ENCODE measurements at regions not wholly inside any gene's neighbourhood (a gene's known extent, or its start where the extent isn't known, plus 50 kb on each side); places are given as distances from the start of the nearest gene placed in this dataset. TPM values are rescaled to one million over a fixed set of nuclear protein-coding genes. Genes with fewer than 3 reads are reported as not detected.

DNA sequence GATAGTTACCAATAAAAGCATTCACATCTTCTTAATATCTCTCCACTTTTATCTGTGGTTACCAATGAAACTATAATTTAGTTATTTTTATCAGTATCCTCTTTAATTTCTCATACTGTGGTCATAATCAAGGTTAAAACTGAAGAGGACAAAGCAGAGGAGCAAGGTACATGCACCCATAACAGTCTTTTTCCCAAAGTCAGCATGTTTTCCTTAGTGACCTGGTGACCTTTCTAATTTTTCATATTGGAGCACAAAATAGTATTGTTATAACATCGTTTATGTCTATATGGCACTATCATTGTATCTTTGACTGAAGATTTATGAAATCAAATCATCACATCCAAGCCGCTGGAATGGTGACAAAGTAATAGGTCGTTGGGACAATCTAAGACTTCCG, 51.5 kb upstream of the CHORDC1 start:
- H3K4me3 ChIP-seq (ENCODE audit: low read depth, low read length) = no peak overlapping the region
- Mint-ChIP-seq H3K9me3 (ENCODE audit: unreplicated experiment) (no peaks in the 10 kb centered on the region), H3K36me3 (ENCODE audit: insufficient read depth, unreplicated experiment) (no peaks in the 10 kb centered on the region), H3K27ac (ENCODE audit: unreplicated experiment) (no peak overlapping the region), H3K27me3 (ENCODE audit: insufficient read depth, unreplicated experiment) (peaks cover 4% of the 10 kb centered on the region), H3K4me1 (ENCODE audit: low read depth, unreplicated experiment) (no peaks in the 10 kb centered on the region), H3K4me3 (ENCODE audit: unreplicated experiment) (no peak overlapping the region)
- no peaks in the 10 kb centered on the region for H3K9me3 ChIP-seq
- intact Hi-C loops (cut with micrococcal nuclease; ENCODE audit: unreplicated experiment) = loop anchor here (10.0 kb wide), 1 partner anchor 840 kb away; no protein-coding TSS in a partner anchor
- no TSS peak for BruUV-seq (replicated peaks)
- ChIA-PET CTCF (no interaction called here), POLR2A (no interaction called here)
- no peaks in the 10 kb centered on the region for H3K27me3 ChIP-seq (replicated peaks; ENCODE audit: control insufficient read depth, insufficient read depth, low read length)
- no peak for DNase-seq
- no peaks in the 10 kb centered on the region for H3K4me1 ChIP-seq
- no peaks in the 10 kb centered on the region for H3K36me3 ChIP-seq (ENCODE audit: control insufficient read depth, insufficient read depth, low read length)
- no peak for TF ChIP-seq CTCF (IDR thresholded peaks at IDR 0.05; ENCODE audit: insufficient read depth in 1 of 2, low read depth in 1 of 2, low read length in 1 of 2, severe bottlenecking in 1 of 2, unreplicated experiment in 1 of 2)

Small RNA genes lying in the stretch of these regions (microRNA-seq; reads per million reads assigned to microRNA genes)
- gene MIR1261 (not detected), gene MIR4490 (not detected)

All from Caco-2 (cell line).